GM18868 (cell line): ENCODE measurements at regions not wholly inside any gene's neighbourhood (a gene's known extent, or its start where the extent isn't known, plus 50 kb on each side); places are given as distances from the start of the nearest gene placed in this dataset.

Experiments
- ATAC-seq: cut with Tn5 transposase; IDR thresholded peaks from one replicate; pipeline ENCODE4 v1.9.1; 2021; ENCODE audit warnings: mild to moderate bottlenecking, moderate library complexity; ENCODE audit not compliant: unreplicated experiment

- ATAC-seq = no peak
Measured at GRCh38 chr11:119983816-119984215, 154.1 kb downstream of the TRIM29 start.

DNA sequence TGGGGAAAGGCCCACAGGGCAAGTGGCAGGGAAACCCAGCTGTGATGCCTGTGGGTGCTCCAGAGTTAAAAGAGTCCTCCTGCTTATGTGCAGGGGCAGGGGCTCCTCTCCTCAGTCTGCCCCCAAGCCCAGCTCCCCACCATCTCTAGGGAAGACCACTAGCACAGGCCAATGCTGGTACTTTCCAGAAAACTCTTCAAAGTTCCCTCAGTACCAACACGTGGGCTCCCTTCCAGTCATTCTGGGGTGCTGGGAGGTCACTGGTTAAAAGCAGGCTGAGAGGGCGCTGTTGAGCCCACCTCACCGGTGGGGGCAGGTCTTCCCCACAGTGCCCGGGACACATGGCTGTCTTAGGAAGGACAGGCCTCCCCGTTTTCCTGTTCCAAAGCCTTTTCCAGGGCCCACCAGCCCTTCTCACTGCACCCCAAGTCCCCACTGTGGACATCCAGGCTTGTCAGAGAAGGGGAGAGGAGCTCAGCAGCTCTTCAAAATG lies 154.6 kb downstream of the TRIM29 start:
- ATAC-seq = no peak

DNA sequence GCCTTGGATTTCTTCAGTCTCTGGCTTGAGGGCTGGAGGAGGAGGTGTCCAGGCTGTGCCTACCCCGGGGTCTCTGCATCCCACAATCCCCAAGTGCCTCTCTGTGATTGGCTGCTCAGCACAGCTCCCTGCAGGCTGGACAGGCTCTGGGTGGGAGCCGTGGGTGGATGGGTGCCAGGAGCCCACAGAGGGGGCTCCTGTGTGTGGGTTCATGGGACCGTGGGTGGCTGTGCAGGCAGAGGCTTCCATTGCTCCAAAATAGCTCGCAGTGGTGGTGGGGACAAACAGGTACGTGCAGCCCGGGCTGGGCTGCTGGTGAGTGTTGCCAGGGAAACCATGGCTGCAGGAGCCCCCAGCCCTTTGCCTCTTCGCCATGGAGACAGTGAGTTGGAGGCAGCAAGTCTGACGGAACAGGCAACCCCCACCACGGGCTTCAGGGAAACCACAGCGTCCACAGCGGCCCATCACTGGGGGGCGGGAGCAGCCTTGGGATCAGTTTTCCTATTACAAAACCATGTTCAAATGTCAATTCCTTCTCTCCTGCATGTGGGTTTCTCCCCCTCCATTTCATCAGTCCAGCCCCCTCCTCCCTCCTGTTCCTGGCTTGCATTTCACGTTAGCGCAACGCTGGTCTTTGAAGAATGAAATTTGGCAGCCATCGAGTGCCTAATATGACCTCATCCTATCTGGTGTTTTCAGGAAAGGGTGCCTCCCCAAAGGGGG lies 155.2 kb downstream of the TRIM29 start:
- no peak for ATAC-seq

GRCh38 chr11:119980431-119980830 lies 157.5 kb downstream of the TRIM29 start:
- no peak for ATAC-seq

DNA sequence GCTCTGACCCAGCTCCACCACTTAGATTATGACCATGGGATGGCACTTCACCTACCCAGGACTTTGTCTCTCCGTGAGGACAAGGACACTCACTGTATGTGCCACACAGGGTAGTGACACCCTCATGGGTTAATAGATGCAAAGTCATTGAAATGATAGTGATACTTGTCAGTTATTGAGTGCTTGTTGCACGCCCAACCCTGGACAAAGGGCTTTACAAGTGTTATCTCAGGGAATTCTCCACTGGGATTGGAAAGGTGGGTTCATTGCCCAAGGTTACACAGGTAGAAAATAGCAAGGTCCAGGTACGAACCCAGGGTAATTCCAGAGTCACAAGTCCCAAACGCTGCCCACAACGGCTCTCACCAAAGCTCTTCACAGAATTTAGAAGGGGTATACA lies 158.2 kb downstream of the TRIM29 start:
- no peak for ATAC-seq

- ATAC-seq = no peak
Measured at GRCh38 chr11:119978696-119979095, 159.2 kb downstream of the TRIM29 start.

- no peak for ATAC-seq
Measured at GRCh38 chr11:119977881-119978280, 160.0 kb downstream of the TRIM29 start.

GRCh38 chr11:119977561-119977860 lies 160.4 kb downstream of the TRIM29 start:
- ATAC-seq = no peak

GRCh38 chr11:119976805-119977560 lies 160.9 kb downstream of the TRIM29 start:
- ATAC-seq = no peak

GRCh38 chr11:119975561-119976152 lies 162.3 kb downstream of the TRIM29 start:
- no peak for ATAC-seq

DNA sequence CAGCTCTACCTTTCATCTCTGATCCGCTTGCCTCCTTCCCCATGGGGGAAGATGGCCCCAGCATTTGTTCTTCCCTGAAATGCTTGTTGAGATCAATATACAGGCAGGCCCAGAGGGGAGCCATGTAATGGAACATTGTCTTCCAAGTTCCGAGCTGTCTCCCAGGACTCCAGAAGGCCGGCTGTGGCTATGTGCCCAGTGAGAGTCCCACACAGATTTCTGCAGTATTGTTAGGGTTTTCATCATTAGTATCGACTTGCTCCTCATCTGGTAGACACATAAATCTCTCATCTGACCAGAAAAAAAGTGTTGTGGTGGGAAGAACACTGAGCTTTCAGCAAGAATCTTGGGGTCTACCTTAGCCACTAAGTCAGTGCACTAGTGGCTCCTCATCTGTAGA lies 163.4 kb downstream of the TRIM29 start:
- ATAC-seq = no peak

GRCh38 chr11:119974051-119974450 lies 163.9 kb downstream of the TRIM29 start:
- no peak for ATAC-seq

GRCh38 chr11:119972281-119972680 lies 165.6 kb downstream of the TRIM29 start:
- no peak for ATAC-seq

- ATAC-seq = no peak
Measured at GRCh38 chr11:119970555-119971304, 167.2 kb downstream of the TRIM29 start.

- no peak for ATAC-seq
Measured at GRCh38 chr11:119964136-119965025, 173.5 kb downstream of the TRIM29 start.

DNA sequence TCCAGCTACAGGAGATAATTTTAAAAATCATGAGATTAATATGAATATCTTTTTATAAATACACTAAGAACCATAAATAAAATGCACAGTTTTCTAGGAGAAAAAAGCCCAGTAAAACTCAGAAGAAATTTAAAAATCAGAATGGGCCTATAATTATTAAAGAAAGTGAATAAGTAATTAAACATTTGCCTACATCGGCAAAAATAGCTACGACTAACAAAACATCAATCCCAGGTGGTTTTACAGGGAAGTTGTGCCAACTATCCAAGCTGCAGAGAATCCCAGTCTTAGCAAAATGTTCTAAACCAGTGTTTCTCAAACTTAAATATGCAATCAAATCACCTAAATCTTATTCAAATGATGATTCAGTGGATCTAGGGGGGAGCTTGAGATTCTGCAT lies 180.0 kb downstream of the TRIM29 start:
- no peak for ATAC-seq

DNA sequence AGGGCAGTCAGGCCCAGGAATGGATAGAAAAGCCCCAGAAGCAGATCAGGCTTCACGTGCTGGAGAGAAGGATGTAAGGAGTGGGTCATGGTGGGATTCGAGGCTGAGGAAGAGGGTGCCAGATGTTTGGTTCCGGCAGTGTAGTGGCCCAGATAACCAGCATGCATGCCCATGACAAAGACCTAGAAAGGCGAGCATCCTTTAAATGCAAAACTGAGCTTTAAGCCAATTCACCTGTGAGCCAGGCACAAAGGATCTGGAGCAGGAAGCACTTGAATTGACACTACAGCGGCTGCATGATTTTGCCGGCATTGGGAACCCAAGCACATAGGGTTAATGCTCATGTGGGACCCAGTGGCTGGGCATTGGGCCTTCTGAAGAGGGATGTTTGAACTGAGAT lies 185.5 kb downstream of the TRIM29 start:
- ATAC-seq = no peak

- no peak for ATAC-seq
Measured at GRCh38 chr11:119943298-119943655, 194.6 kb downstream of the TRIM29 start.

DNA sequence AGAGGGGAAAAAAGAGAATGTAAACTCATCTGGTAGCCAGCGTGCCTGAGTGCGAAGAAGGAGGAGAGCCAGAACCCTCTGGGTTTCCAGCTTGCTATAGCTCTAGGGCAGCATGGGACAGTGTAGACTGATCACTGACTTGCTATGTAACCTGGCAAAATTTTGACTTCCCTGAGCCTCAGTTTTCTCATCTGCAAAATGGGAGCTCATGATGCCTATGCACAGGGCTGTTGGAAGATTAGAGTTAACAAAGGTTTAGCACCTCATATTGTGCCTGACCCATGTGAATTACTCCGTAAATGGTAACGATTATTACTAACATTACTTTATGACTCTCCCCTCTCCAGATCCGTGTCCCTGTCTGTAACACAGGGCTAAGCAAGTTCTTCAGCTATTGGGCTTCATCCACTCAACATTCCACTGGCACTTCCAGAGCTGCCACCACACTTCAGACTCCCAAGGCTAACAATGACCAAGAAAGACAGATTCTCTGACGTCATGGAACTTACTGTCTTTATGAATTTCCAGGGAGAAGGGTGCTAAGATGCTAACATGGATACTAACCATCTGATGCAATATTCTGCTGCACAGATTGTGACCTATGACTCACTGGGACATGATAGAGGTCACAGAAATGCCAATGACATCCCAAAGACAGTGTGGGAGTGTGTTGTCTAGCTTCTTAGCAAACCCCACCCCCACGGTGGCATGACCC lies 195.2 kb downstream of the TRIM29 start:
- ATAC-seq = no peak
